ENCODE measurements at regions not wholly inside any gene's neighbourhood (a gene's known extent, or its start where the extent isn't known, plus 50 kb on each side); places are given as distances from the start of the nearest gene placed in this dataset.

- H3K4me3 ChIP-seq: no peak overlapping the region
- H4K20me1 ChIP-seq (replicated peaks; ENCODE audit: control insufficient read depth, insufficient read depth, low read length): no peaks in the 10 kb centered on the region
- DNase-seq (ENCODE audit: extremely low read depth in 1 of 4, low spot score in 3 of 4): no peak
- H3K4me1 ChIP-seq (replicated peaks in 1 of 2; ENCODE audit: control insufficient read depth in 2 of 2, insufficient read depth in 2 of 2, low read length in 2 of 2): no peaks in the 10 kb centered on the region
- BruUV-seq (replicated peaks): no TSS peak
- H3K4me2 ChIP-seq (ENCODE audit: insufficient read depth, low read length): no peak overlapping the region
- H3K9ac ChIP-seq (ENCODE audit: insufficient read depth in 1 of 2, low read depth in 2 of 2, low read length in 2 of 2): no peak overlapping the region
- no peak for FAIRE-seq
- intact Hi-C loops (cut with micrococcal nuclease): no loop called here
- H2AFZ ChIP-seq (ENCODE audit: low read depth, low read length): no peak overlapping the region
- ChIA-PET POLR2A (no interaction called here), CTCF (ENCODE audit: low intra/inter-chr PET ratio) (no interaction called here)
- WGBS (ENCODE audit: insufficient coverage, low coverage, missing lambda C conversion rate): 0% methylated on average over 2 of the region's 2 CpGs
- H3K9me3 ChIP-seq (replicated peaks; ENCODE audit: control insufficient read depth, insufficient read depth, low read depth, low read length): no peaks in the 10 kb centered on the region
- no peaks in the 10 kb centered on the region for H3K79me2 ChIP-seq (ENCODE audit: control insufficient read depth, insufficient read depth, low read length)
- H3K27me3 ChIP-seq (ENCODE audit: control insufficient read depth in 2 of 2, insufficient read depth in 2 of 2, low read length in 2 of 2): no peaks in the 10 kb centered on the region
- no peaks in the 10 kb centered on the region for H3K36me3 ChIP-seq (ENCODE audit: control insufficient read depth, insufficient read depth, low read length)
- no peak overlapping the region for H3K27ac ChIP-seq (ENCODE audit: extremely low read depth, low read depth, low read length)
- no peak for ATAC-seq
- H3K9me1 ChIP-seq (ENCODE audit: control insufficient read depth, insufficient read depth, low read length): no peaks in the 10 kb centered on the region
- in situ Hi-C loops (cut with MboI): no loop called here
- no peak for TF ChIP-seq ZBTB7A (IDR thresholded peaks at IDR 0.05; ENCODE audit: borderline replicate concordance, control insufficient read depth, low read depth, low read length)
- no peak for TF ChIP-seq ZBTB40 (IDR thresholded peaks at IDR 0.05)
- TF ChIP-seq ZBTB40 (CRISPR knock-in tag; IDR thresholded peaks at IDR 0.05): no peak
- TF ChIP-seq JUN (IDR thresholded peaks at IDR 0.05; ENCODE audit: borderline replicate concordance, low read depth, low read length): no peak
- TF ChIP-seq JUN (CRISPR knock-in tag; IDR thresholded peaks at IDR 0.05; ENCODE audit: borderline replicate concordance): no peak
- no peak for TF ChIP-seq MXI1 (IDR thresholded peaks at IDR 0.05; ENCODE audit: low read depth, low read length)
- no peak for TF ChIP-seq SIN3A (IDR thresholded peaks at IDR 0.05; ENCODE audit: borderline replicate concordance in 2 of 2, control insufficient read depth in 1 of 2, low read depth in 2 of 2, low read length in 2 of 2)
- TF ChIP-seq PCBP1 (IDR thresholded peaks at IDR 0.05; ENCODE audit: low read depth, low read length, poor library complexity, severe bottlenecking): no peak
- no peak for TF ChIP-seq NR3C1 (CRISPR knock-in tag; IDR thresholded peaks at IDR 0.05)
- no peak for TF ChIP-seq POLR2A (conservative IDR thresholded peaks at IDR 0.05)
- TF ChIP-seq ZNF165 (CRISPR knock-in tag; IDR thresholded peaks at IDR 0.05; ENCODE audit: borderline replicate concordance): no peak
- TF ChIP-seq YY1 (IDR thresholded peaks at IDR 0.05; ENCODE audit: borderline replicate concordance in 1 of 3, control insufficient read depth in 1 of 3, extremely low read depth in 1 of 3, insufficient read depth in 3 of 3, insufficient read length in 1 of 3, insufficient replicate concordance in 2 of 3, low read depth in 1 of 3, low read length in 2 of 3): no peak
- TF ChIP-seq MAFG (tag; conservative IDR thresholded peaks at IDR 0.05): no peak
- no peak for TF ChIP-seq TAF7 (tag; IDR thresholded peaks at IDR 0.05)
- no peak for TF ChIP-seq HEY1 (CRISPR knock-in tag; IDR thresholded peaks at IDR 0.05; ENCODE audit: borderline replicate concordance)
These were observed 1755.2 kb downstream of the C4orf33 start for GRCh38 chr4:130851107-130851506.
